Ishikawa (cell line): ENCODE measurements at regions not wholly inside any gene's neighbourhood (a gene's known extent, or its start where the extent isn't known, plus 50 kb on each side); places are given as distances from the start of the nearest gene placed in this dataset.

Source experiments
- CEBPB ChIP-seq: IDR thresholded peaks from 2 replicates; pipeline ENCODE4 v1.6.1; 2012
- CREB1 ChIP-seq: IDR thresholded peaks from 2 replicates; pipeline ENCODE4 v1.6.1; 2012; ENCODE audit warnings: low read depth
- EGR1 ChIP-seq: IDR thresholded peaks from 2 replicates; pipeline ENCODE4 v1.6.1; 2012
- EP300 ChIP-seq: IDR thresholded peaks from 2 replicates; pipeline ENCODE4 v1.6.1; 2012; ENCODE audit warnings: borderline replicate concordance
- FOXM1 ChIP-seq: IDR thresholded peaks from 2 replicates; pipeline ENCODE4 v1.6.1; 2012; ENCODE audit warnings: low read depth, borderline replicate concordance
- NFIC ChIP-seq: IDR thresholded peaks from 2 replicates; pipeline ENCODE4 v1.6.1; 2012
- RAD21 ChIP-seq: IDR thresholded peaks from 2 replicates; pipeline ENCODE4 v1.6.1; 2012; ENCODE audit warnings: low read depth
- TAF1 ChIP-seq: IDR thresholded peaks from 2 replicates; pipeline ENCODE4 v1.6.1; 2012; ENCODE audit warnings: low read depth, mild to moderate bottlenecking
- TEAD4 ChIP-seq: IDR thresholded peaks from 2 replicates; pipeline ENCODE4 v1.6.1; 2012
- YY1 ChIP-seq: IDR thresholded peaks from 2 replicates; pipeline ENCODE4 v1.6.1; 2012; ENCODE audit warnings: low read depth
- ZBTB7A ChIP-seq: IDR thresholded peaks from 2 replicates; pipeline ENCODE4 v1.6.1; 2012; ENCODE audit warnings: low read depth
- TF ChIP-seq, protein P1 (sequence below): IDR thresholded peaks from 2 replicates; pipeline ENCODE4 v1.6.1; 2012; ENCODE audit warnings: low read depth, mild to moderate bottlenecking
- TF ChIP-seq, protein P2 (sequence below): IDR thresholded peaks from 2 replicates; pipeline ENCODE4 v1.6.1; 2012
- TF ChIP-seq, protein P3 (sequence below): IDR thresholded peaks from 2 replicates; pipeline ENCODE4 v1.6.1; 2012

DNA sequence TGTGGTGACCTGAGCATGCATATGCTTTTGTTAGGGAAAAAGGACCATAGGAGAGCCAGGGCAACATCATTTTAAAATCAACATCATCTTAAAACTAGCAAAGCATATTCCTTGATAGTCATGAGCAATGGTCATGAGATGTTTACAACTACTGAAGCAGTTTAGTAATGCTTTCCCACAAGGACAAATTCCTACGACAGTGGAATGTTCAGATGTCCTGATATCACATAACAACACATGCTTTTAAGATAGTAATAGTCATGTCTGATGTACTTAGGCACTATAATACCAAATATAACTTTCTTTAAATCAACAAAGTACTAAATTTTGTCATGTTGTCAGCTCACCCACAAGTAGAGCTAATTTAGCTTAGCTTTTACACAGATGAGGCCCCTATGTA lies 370.3 kb downstream of the HTR1B start:
- no peak for TF ChIP-seq CREB1
- TF ChIP-seq ZBTB7A = no peak
- no peak for TF ChIP-seq TAF1
- TF ChIP-seq, protein P1, sequence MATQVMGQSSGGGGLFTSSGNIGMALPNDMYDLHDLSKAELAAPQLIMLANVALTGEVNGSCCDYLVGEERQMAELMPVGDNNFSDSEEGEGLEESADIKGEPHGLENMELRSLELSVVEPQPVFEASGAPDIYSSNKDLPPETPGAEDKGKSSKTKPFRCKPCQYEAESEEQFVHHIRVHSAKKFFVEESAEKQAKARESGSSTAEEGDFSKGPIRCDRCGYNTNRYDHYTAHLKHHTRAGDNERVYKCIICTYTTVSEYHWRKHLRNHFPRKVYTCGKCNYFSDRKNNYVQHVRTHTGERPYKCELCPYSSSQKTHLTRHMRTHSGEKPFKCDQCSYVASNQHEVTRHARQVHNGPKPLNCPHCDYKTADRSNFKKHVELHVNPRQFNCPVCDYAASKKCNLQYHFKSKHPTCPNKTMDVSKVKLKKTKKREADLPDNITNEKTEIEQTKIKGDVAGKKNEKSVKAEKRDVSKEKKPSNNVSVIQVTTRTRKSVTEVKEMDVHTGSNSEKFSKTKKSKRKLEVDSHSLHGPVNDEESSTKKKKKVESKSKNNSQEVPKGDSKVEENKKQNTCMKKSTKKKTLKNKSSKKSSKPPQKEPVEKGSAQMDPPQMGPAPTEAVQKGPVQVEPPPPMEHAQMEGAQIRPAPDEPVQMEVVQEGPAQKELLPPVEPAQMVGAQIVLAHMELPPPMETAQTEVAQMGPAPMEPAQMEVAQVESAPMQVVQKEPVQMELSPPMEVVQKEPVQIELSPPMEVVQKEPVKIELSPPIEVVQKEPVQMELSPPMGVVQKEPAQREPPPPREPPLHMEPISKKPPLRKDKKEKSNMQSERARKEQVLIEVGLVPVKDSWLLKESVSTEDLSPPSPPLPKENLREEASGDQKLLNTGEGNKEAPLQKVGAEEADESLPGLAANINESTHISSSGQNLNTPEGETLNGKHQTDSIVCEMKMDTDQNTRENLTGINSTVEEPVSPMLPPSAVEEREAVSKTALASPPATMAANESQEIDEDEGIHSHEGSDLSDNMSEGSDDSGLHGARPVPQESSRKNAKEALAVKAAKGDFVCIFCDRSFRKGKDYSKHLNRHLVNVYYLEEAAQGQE = no peak
- no peak for TF ChIP-seq CEBPB
- TF ChIP-seq, protein P2, sequence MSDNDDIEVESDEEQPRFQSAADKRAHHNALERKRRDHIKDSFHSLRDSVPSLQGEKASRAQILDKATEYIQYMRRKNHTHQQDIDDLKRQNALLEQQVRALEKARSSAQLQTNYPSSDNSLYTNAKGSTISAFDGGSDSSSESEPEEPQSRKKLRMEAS = no peak
- TF ChIP-seq TEAD4 = no peak
- TF ChIP-seq FOXM1 = no peak
- no peak for TF ChIP-seq EGR1
- TF ChIP-seq NFIC = no peak
- no peak for TF ChIP-seq EP300
- no peak for TF ChIP-seq YY1
- no peak for TF ChIP-seq RAD21
- TF ChIP-seq, protein P3, sequence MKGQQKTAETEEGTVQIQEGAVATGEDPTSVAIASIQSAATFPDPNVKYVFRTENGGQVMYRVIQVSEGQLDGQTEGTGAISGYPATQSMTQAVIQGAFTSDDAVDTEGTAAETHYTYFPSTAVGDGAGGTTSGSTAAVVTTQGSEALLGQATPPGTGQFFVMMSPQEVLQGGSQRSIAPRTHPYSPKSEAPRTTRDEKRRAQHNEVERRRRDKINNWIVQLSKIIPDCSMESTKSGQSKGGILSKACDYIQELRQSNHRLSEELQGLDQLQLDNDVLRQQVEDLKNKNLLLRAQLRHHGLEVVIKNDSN = no peak
